ENCODE measurements at regions not wholly inside any gene's neighbourhood (a gene's known extent, or its start where the extent isn't known, plus 50 kb on each side); places are given as distances from the start of the nearest gene placed in this dataset.

GRCh38 chr21:28298251-28298672 lies 694.4 kb downstream of the LTN1 start:
- no peak for TF ChIP-seq POLR2A (IDR thresholded peaks at IDR 0.05)
- TF ChIP-seq CTCF (IDR thresholded peaks at IDR 0.05), result no peak
- no peak for TF ChIP-seq EP300 (IDR thresholded peaks at IDR 0.05)
- TF ChIP-seq POLR2AphosphoS5 (IDR thresholded peaks at IDR 0.05), result no peak
